IMR-90 (cell line): ENCODE measurements at regions not wholly inside any gene's neighbourhood (a gene's known extent, or its start where the extent isn't known, plus 50 kb on each side); places are given as distances from the start of the nearest gene placed in this dataset.

Experiments
- ATAC-seq: fragments of 200-7000 bp; cut with Tn5 transposase; 2 replicates; pipeline ENCODE4 v1.9.1; 2020; ENCODE audit warnings: low read depth, mild to moderate bottlenecking, moderate library complexity
- BruUV-seq: library from RNA; stranded (reverse); fragments of 400-500 nt; replicated peaks from 2 replicates; lab custom pipeline; 2021; lab: Mats Ljungman, UMichigan
- CTCF ChIA-PET: fragments of 300-600 bp; formaldehyde crosslinking; extraction: SDS; loops from one replicate; lab custom pipeline; 2021; ENCODE audit warnings: antibody characterized with exemption; lab: Yijun Ruan, JAX
- POLR2A ChIA-PET: fragments of 300-600 bp; sonication (Branson Sonifier 250); formaldehyde crosslinking; loops from one replicate; lab custom pipeline; 2022; ENCODE audit warnings: antibody characterized with exemption; ENCODE audit not compliant: unreplicated experiment; lab: Charles Lee
- DNase-seq: peaks from one replicate; pipeline ENCODE4 v3.0.0; 2013
- H2AFZ ChIP-seq: replicated peaks from 2 replicates; pipeline ENCODE3; 2013; ENCODE audit warnings: low read length, mild to moderate bottlenecking; ENCODE audit not compliant: poor library complexity
- H2AK5ac ChIP-seq: 2 replicates; pipeline ENCODE4 v1.6.1; 2013; ENCODE audit warnings: low read depth, low read length, inconsistent platforms
- H2AK9ac ChIP-seq: replicated peaks from 2 replicates; pipeline ENCODE3; 2013; ENCODE audit warnings: mild to moderate bottlenecking, low read depth, low read length, moderate library complexity; ENCODE audit not compliant: poor library complexity
- H2BK120ac ChIP-seq: 2 replicates; pipeline ENCODE4 v1.6.1; 2013; ENCODE audit warnings: low read depth, low read length, inconsistent platforms
- H2BK15ac ChIP-seq: 3 replicates; pipeline ENCODE4 v1.6.1; 2013; ENCODE audit warnings: low read depth, low read length, inconsistent platforms
- H2BK20ac ChIP-seq: 2 replicates; pipeline ENCODE4 v1.6.1; 2013; ENCODE audit warnings: low read depth, mild to moderate bottlenecking, inconsistent platforms, low read length, moderate library complexity
- H2BK5ac ChIP-seq: 2 replicates; pipeline ENCODE4 v1.6.1; 2013; ENCODE audit warnings: mild to moderate bottlenecking, low read depth, low read length, inconsistent platforms; ENCODE audit not compliant: poor library complexity, severe bottlenecking
- H3K14ac ChIP-seq: replicated peaks from 2 replicates; pipeline ENCODE4 v1.6.1; 2013; ENCODE audit warnings: low read depth, low read length, inconsistent platforms
- H3K18ac ChIP-seq: 2 replicates; pipeline ENCODE4 v1.6.1; 2013; ENCODE audit warnings: low read depth, low read length, control low read depth
- H3K23ac ChIP-seq: 2 replicates; pipeline ENCODE4 v1.6.1; 2013; ENCODE audit warnings: low read depth, low read length, inconsistent platforms
- H3K27ac ChIP-seq: 2 replicates; pipeline ENCODE4 v1.5.1; 2013; ENCODE audit warnings: mild to moderate bottlenecking, control low read depth, low read length; ENCODE audit not compliant: insufficient read depth
- H3K27me3 ChIP-seq: 2 replicates; pipeline ENCODE4 v1.6.1; 2013; ENCODE audit warnings: low read length; ENCODE audit not compliant: control insufficient read depth, insufficient read depth
- H3K36me3 ChIP-seq: 2 replicates; pipeline ENCODE4 v1.6.1; 2013; ENCODE audit warnings: low read length, mixed read lengths; ENCODE audit not compliant: control insufficient read depth, insufficient read depth
- H3K4ac ChIP-seq: 2 replicates; pipeline ENCODE4 v1.6.1; 2013; ENCODE audit warnings: low read depth, low read length, inconsistent platforms
- H3K4me1 ChIP-seq: 2 replicates; pipeline ENCODE4 v1.6.1; 2013; ENCODE audit warnings: low read length, mixed read lengths; ENCODE audit not compliant: control insufficient read depth, insufficient read depth
- H3K4me2 ChIP-seq: 2 replicates; pipeline ENCODE4 v1.6.1; 2013; ENCODE audit warnings: low read depth, mild to moderate bottlenecking, control low read depth, low read length, moderate library complexity
- H3K4me3 ChIP-seq: 2 replicates; pipeline ENCODE4 v1.5.1; 2013; ENCODE audit warnings: low read depth, mild to moderate bottlenecking, control low read depth, low read length, moderate library complexity; ENCODE audit not compliant: insufficient read depth
- H3K56ac ChIP-seq: 2 replicates; pipeline ENCODE4 v1.6.1; 2013; ENCODE audit warnings: low read length, inconsistent platforms; ENCODE audit not compliant: insufficient read depth; ENCODE audit errors: extremely low read depth
- H3K79me1 ChIP-seq, 2 experiments: 2 replicates each; pipeline ENCODE4 v1.6.1; 2013; ENCODE audit warnings: low read length in 2 of 2, inconsistent platforms in 1 of 2, low read depth in 1 of 2
- H3K9ac ChIP-seq: 2 replicates; pipeline ENCODE4 v1.6.1; 2013; ENCODE audit warnings: low read depth, low read length, control low read depth
- H3K9me1 ChIP-seq: 2 replicates; pipeline ENCODE4 v1.6.1; 2013; ENCODE audit warnings: low read length, inconsistent platforms; ENCODE audit not compliant: insufficient read depth
- H3K9me3 ChIP-seq: 2 replicates; pipeline ENCODE4 v1.6.1; 2013; ENCODE audit warnings: low read length; ENCODE audit not compliant: control insufficient read depth, insufficient read depth
- H4K20me1 ChIP-seq: 2 replicates; pipeline ENCODE4 v1.6.1; 2013; ENCODE audit warnings: low read length, inconsistent platforms; ENCODE audit not compliant: insufficient read depth
- H4K5ac ChIP-seq: 2 replicates; pipeline ENCODE4 v1.6.1; 2013; ENCODE audit warnings: mild to moderate bottlenecking, low read depth, low read length, control low read depth
- H4K8ac ChIP-seq, 2 experiments: 2 replicates each; pipeline ENCODE4 v1.6.1; 2013; ENCODE audit warnings: low read depth in 2 of 2, low read length in 2 of 2, control low read depth in 1 of 2, inconsistent platforms in 1 of 2
- H4K91ac ChIP-seq: 2 replicates; pipeline ENCODE4 v1.6.1; 2013; ENCODE audit warnings: low read depth, low read length, inconsistent platforms; ENCODE audit not compliant: insufficient read depth
- BHLHE40 ChIP-seq: fragments of 150-350 bp; IDR thresholded peaks from 2 replicates; pipeline ENCODE4 v1.6.1; 2016; ENCODE audit warnings: mild to moderate bottlenecking, low read depth, low read length
- CEBPB ChIP-seq: IDR thresholded peaks from 2 replicates; pipeline ENCODE4 v1.6.1; 2012; ENCODE audit warnings: low read depth, low read length, improper control_type of control experiment
- CHD1 ChIP-seq: IDR thresholded peaks from 2 replicates; pipeline ENCODE4 v1.6.1; 2012; ENCODE audit warnings: low read depth, low read length, improper control_type of control experiment
- MAFK ChIP-seq: IDR thresholded peaks from 2 replicates; pipeline ENCODE4 v1.6.1; 2012; ENCODE audit warnings: low read depth, low read length, improper control_type of control experiment
- MAZ ChIP-seq: IDR thresholded peaks from 2 replicates; pipeline ENCODE4 v1.6.1; 2012; ENCODE audit warnings: low read depth, mild to moderate bottlenecking, low read length, improper control_type of control experiment, moderate library complexity, borderline replicate concordance
- MXI1 ChIP-seq: IDR thresholded peaks from 2 replicates; pipeline ENCODE4 v1.6.1; 2012; ENCODE audit warnings: low read depth, mild to moderate bottlenecking, low read length, moderate library complexity, borderline replicate concordance
- NFE2L2 ChIP-seq: fragments of 150-350 bp; IDR thresholded peaks from 2 replicates; pipeline ENCODE4 v1.6.1; 2016; ENCODE audit warnings: low read depth, mild to moderate bottlenecking, low read length
- POLR2A ChIP-seq: IDR thresholded peaks from 2 replicates; pipeline ENCODE4 v1.6.1; 2012; ENCODE audit warnings: mild to moderate bottlenecking, low read depth, low read length
- RAD21 ChIP-seq: IDR thresholded peaks from 2 replicates; pipeline ENCODE4 v1.6.1; 2012; ENCODE audit warnings: low read length, improper control_type of control experiment
- RCOR1 ChIP-seq: IDR thresholded peaks from 2 replicates; pipeline ENCODE4 v1.6.1; 2012; ENCODE audit warnings: mild to moderate bottlenecking, low read length, improper control_type of control experiment; ENCODE audit not compliant: insufficient replicate concordance
- RFX5 ChIP-seq: IDR thresholded peaks from 2 replicates; pipeline ENCODE4 v1.8.0; 2012; ENCODE audit warnings: low read depth, mild to moderate bottlenecking, low read length, moderate library complexity
- SMC3 ChIP-seq: fragments of 150-350 bp; IDR thresholded peaks from 2 replicates; pipeline ENCODE4 v1.6.1; 2016; ENCODE audit warnings: low read depth, mild to moderate bottlenecking, antibody characterized with exemption, low read length, moderate library complexity
- WGBS, 2 experiments: methylation state at CpG; one replicate each; pipeline versions ENCODE4 v1.1.5 to v1.1.7; 2013; ENCODE audit warnings: missing lambda C conversion rate in 2 of 2; ENCODE audit not compliant: insufficient read length in 1 of 2; ENCODE audit errors: extremely low coverage in 2 of 2; 5-methylcytosine and 5-hydroxymethylcytosine counted together
- dilution Hi-C: fragments of 300-500 bp; cut with HindIII; formaldehyde crosslinking; loops from one replicate; pipeline ENCODE4 v1.14.3; 2018; ENCODE audit warnings: low sequenced_read_pairs; ENCODE audit not compliant: unreplicated experiment
- in situ Hi-C: fragments of 300-500 bp; cut with MboI; formaldehyde crosslinking; loops from 3 replicates; pipeline ENCODE4 v1.14.3; 2019; ENCODE audit warnings: low sequenced_read_pairs, inconsistent platforms, mixed read lengths
- intact Hi-C: fragments of 100-400 bp; cut with micrococcal nuclease; formaldehyde crosslinking; loops from 2 replicates; pipeline ENCODE4 v1.10.0; 2022
- TF ChIP-seq, protein P1 (sequence below): fragments of 150-350 bp; IDR thresholded peaks from 2 replicates; pipeline ENCODE4 v1.6.1; 2016; ENCODE audit warnings: low read depth, mild to moderate bottlenecking, low read length, moderate library complexity, borderline replicate concordance
- TF ChIP-seq, protein P2 (sequence below): conservative IDR thresholded peaks from 2 replicates; pipeline ENCODE4 v1.5.1; 2012; ENCODE audit warnings: mild to moderate bottlenecking, low read depth, low read length, improper control_type of control experiment

DNA sequence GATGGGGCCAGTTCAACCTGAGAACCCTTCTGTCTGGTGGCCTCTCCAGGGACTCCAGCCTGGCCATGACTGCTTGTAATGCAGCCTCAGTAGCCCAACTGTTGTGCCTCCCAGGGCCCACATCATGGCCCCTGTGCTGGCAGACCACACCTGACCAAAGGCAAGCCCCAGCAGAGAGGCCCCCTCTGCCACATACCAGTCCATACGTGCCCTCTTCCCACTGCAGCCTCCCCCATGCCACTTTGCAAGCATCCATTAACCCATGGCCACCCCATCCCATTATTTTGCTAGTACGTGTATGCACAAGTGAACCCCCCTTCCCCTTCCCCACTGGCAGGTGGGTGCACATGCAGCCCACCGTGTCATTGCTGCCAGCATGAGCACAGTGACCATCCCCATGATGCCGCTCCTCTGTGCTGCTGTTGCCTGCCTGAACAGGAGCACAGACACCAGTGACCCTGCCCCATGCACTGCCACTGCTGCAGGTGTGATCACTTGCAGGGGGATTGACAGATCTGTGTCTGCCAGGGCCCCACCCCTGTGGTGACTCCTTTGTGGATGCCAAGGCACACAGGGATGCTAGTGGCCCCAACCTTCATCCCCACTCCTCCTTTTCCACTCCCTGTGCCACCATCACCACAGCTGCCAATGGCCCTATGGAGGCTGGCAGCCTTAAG, 330.0 kb upstream of the DSEL start:
- no peaks in the 10 kb centered on the region for H4K20me1 ChIP-seq
- intact Hi-C loops: no loop called here

More for the DNA sequence above, 330.0 kb upstream of the DSEL start:
- dilution Hi-C loops (no loop called here), in situ Hi-C loops (no loop called here)
- no peak overlapping the region for H3K4me2 ChIP-seq
- no peak overlapping the region for H3K4ac ChIP-seq
- peak overlapping the region; percentile 68 for H2AFZ ChIP-seq
- no peak overlapping the region for H4K91ac ChIP-seq
- BruUV-seq: no TSS peak
- no peak overlapping the region for H4K5ac ChIP-seq
- no peaks in the 10 kb centered on the region for H3K27me3 ChIP-seq
- no peaks in the 10 kb centered on the region for H3K4me1 ChIP-seq
- DNase-seq (no peak), ATAC-seq (no peak)
- no peak overlapping the region for H3K18ac ChIP-seq
- H2AK9ac ChIP-seq: no peak overlapping the region
- no peaks in the 10 kb centered on the region for H3K79me1 ChIP-seq
- 89% methylated on average over 3 of the region's 4 CpGs; no CpG with 5 or more reads in 1 of the 2 experiments for WGBS, 2 experiments
- 0 out of 2 replicates have a peak, but pooled peaks cover 2% of the 10 kb centered on the region for H3K9me3 ChIP-seq
- H3K9me1 ChIP-seq: no peaks in the 10 kb centered on the region
- H3K9ac ChIP-seq: no peak overlapping the region
- peak overlapping the region; percentile 24; the same call in 1 of the 2 replicates for H2AK5ac ChIP-seq
- ChIA-PET CTCF (interaction anchor here (1.6 kb wide), 1 partner anchor 13 kb away, joined by 4 read pairs; no protein-coding TSS in a partner anchor), POLR2A (no interaction called here)
- no peak overlapping the region for H4K8ac ChIP-seq
- H2BK20ac ChIP-seq: no peak overlapping the region
- H3K36me3 ChIP-seq: no peaks in the 10 kb centered on the region
- no peak overlapping the region for H3K14ac ChIP-seq
- H3K4me3 ChIP-seq: no peak overlapping the region
- no peak overlapping the region for H3K27ac ChIP-seq
- no peak overlapping the region for H2BK5ac ChIP-seq
- H2BK15ac ChIP-seq: no peak overlapping the region; the same call in 2 of the 3 replicates
- no peak overlapping the region for H2BK120ac ChIP-seq
- no peak overlapping the region for H3K56ac ChIP-seq
- TF ChIP-seq, protein P1, sequence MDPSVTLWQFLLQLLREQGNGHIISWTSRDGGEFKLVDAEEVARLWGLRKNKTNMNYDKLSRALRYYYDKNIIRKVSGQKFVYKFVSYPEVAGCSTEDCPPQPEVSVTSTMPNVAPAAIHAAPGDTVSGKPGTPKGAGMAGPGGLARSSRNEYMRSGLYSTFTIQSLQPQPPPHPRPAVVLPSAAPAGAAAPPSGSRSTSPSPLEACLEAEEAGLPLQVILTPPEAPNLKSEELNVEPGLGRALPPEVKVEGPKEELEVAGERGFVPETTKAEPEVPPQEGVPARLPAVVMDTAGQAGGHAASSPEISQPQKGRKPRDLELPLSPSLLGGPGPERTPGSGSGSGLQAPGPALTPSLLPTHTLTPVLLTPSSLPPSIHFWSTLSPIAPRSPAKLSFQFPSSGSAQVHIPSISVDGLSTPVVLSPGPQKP: no peak
- no peak for TF ChIP-seq MAFK
- TF ChIP-seq, protein P2, sequence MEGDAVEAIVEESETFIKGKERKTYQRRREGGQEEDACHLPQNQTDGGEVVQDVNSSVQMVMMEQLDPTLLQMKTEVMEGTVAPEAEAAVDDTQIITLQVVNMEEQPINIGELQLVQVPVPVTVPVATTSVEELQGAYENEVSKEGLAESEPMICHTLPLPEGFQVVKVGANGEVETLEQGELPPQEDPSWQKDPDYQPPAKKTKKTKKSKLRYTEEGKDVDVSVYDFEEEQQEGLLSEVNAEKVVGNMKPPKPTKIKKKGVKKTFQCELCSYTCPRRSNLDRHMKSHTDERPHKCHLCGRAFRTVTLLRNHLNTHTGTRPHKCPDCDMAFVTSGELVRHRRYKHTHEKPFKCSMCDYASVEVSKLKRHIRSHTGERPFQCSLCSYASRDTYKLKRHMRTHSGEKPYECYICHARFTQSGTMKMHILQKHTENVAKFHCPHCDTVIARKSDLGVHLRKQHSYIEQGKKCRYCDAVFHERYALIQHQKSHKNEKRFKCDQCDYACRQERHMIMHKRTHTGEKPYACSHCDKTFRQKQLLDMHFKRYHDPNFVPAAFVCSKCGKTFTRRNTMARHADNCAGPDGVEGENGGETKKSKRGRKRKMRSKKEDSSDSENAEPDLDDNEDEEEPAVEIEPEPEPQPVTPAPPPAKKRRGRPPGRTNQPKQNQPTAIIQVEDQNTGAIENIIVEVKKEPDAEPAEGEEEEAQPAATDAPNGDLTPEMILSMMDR: no peak
- no peak for TF ChIP-seq MAZ
- TF ChIP-seq CEBPB: no peak
- TF ChIP-seq RFX5: no peak
- TF ChIP-seq POLR2A: no peak
- no peak for TF ChIP-seq CHD1
- TF ChIP-seq BHLHE40: no peak
- no peak for TF ChIP-seq SMC3
- TF ChIP-seq MXI1: no peak
- TF ChIP-seq RCOR1: no peak
- TF ChIP-seq RAD21: no peak
- TF ChIP-seq NFE2L2: no peak
- H3K23ac ChIP-seq: no peak overlapping the region
